ENCODE measurements at regions not wholly inside any gene's neighbourhood (a gene's known extent, or its start where the extent isn't known, plus 50 kb on each side); places are given as distances from the start of the nearest gene placed in this dataset.
"Not testable (repeated sequence)": the region's sequence is repeated elsewhere in the genome, so short reads cannot be mapped to it uniquely, and the experiment has no call there.

DNA sequence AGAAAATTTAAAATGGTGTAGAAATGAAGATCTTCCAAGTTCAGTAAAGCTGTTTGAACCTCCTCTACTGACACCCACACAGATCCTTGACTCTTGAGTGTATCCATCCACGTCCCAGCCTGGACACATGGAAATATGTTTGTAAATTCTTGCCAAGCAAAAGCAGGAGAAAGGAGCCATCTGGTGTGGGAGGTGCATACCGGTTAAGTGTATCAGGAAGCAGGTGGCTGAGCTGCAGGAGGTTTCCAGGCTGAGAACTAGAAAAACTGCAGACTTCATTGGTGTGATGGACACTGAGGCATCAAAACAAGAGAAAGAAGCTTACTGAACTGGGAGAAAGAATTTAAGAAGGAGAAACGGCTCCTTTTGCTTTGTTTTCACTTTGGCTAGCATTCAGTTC, 229.9 kb upstream of the GRIK2 start:
- H3K4me1 ChIP-seq = no peaks in the 10 kb centered on the region
- H3K27ac ChIP-seq (replicated peaks in 1 of 4) = no peak overlapping the region
- H3K27me3 ChIP-seq = no peaks in the 10 kb centered on the region
- intact Hi-C loops (cut with DNase I) = no loop called here
- TF ChIP-seq CTCF (IDR thresholded peaks at IDR 0.05) (no peak), POLR2A (IDR thresholded peaks at IDR 0.05; ENCODE audit: low read depth) (no peak), POLR2AphosphoS5 (IDR thresholded peaks at IDR 0.05) (no peak), EP300 (IDR thresholded peaks at IDR 0.05) (no peak)
- no peak for DNase-seq (ENCODE audit: extremely low spot score)
- H3K4me3 ChIP-seq = no peak overlapping the region
- H3K9me3 ChIP-seq = no peaks in the 10 kb centered on the region
- H3K36me3 ChIP-seq = no peaks in the 10 kb centered on the region
- 32% methylated on average over 3 of the region's 3 CpGs for WGBS

- H3K27ac ChIP-seq (replicated peaks in 1 of 4) = no peak overlapping the region
- H3K27me3 ChIP-seq = no peaks in the 10 kb centered on the region
- no peak for TF ChIP-seq EP300 (IDR thresholded peaks at IDR 0.05)
- no peak for TF ChIP-seq POLR2AphosphoS5 (IDR thresholded peaks at IDR 0.05)
- TF ChIP-seq POLR2A (IDR thresholded peaks at IDR 0.05; ENCODE audit: low read depth) = no peak
- TF ChIP-seq CTCF (IDR thresholded peaks at IDR 0.05) = no peak
- no peaks in the 10 kb centered on the region for H3K4me1 ChIP-seq
- H3K9me3 ChIP-seq = peaks cover 0 to 10% (median 8%) of the 10 kb centered on the region in 4 donors
- H3K36me3 ChIP-seq = no peaks in the 10 kb centered on the region
- H3K4me3 ChIP-seq = no peak overlapping the region
- WGBS = 96% methylated on average over 14 of the region's 14 CpGs
- intact Hi-C loops (cut with DNase I) = no loop called here
- DNase-seq (ENCODE audit: extremely low spot score) = no peak
These were observed 225.9 kb upstream of the GRIK2 start for GRCh38 chr6:101167638-101168037.

GRCh38 chr6:101171049-101171448, 222.5 kb upstream of the GRIK2 start:
- H3K36me3 ChIP-seq; H3K4me1 ChIP-seq; H3K4me3 ChIP-seq; H3K27me3 ChIP-seq; DNase-seq (ENCODE audit: extremely low spot score); H3K27ac ChIP-seq (replicated peaks in 1 of 4); intact Hi-C loops (cut with DNase I): not testable (repeated sequence)
- H3K9me3 ChIP-seq = peaks cover 0 to 10% (median 8%) of the 10 kb centered on the region in 4 donors
- WGBS = 74% methylated on average over 4 of the region's 4 CpGs

GRCh38 chr6:101178748-101179147, 214.8 kb upstream of the GRIK2 start:
- H3K4me3 ChIP-seq = no peak overlapping the region
- no peaks in the 10 kb centered on the region for H3K4me1 ChIP-seq
- H3K27ac ChIP-seq (replicated peaks in 1 of 4) = no peak overlapping the region
- TF ChIP-seq POLR2A (IDR thresholded peaks at IDR 0.05; ENCODE audit: low read depth) (no peak), EP300 (IDR thresholded peaks at IDR 0.05) (no peak), POLR2AphosphoS5 (IDR thresholded peaks at IDR 0.05) (no peak), CTCF (IDR thresholded peaks at IDR 0.05) (no peak)
- H3K9me3 ChIP-seq = no peaks in the 10 kb centered on the region
- no peaks in the 10 kb centered on the region for H3K27me3 ChIP-seq
- no peaks in the 10 kb centered on the region for H3K36me3 ChIP-seq
- intact Hi-C loops (cut with DNase I) = no loop called here
- no peak for DNase-seq (ENCODE audit: extremely low spot score)

DNA sequence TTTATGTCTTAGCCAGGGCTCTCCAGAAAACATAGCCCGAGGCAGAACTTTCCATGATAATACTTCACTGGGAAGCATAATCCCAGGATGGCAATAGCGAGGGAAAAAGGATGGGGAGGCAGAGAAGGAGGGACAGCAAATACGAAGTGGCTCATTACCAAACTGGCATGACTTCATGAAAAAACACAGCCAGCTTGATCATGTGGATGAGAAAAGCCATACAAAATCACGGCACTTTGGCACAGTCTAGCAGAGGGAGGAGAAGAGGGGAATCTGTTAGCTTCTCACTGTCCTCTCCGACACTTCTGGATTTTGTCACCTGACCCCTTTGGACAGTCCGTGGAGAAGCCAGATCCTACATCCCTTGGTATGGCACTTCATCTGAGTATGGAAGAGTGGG, 212.5 kb upstream of the GRIK2 start:
- DNase-seq (ENCODE audit: extremely low spot score) = no peak
- TF ChIP-seq CTCF (IDR thresholded peaks at IDR 0.05) = no peak
- intact Hi-C loops (cut with DNase I) = no loop called here
- H3K4me1 ChIP-seq = no peaks in the 10 kb centered on the region
- no peaks in the 10 kb centered on the region for H3K27me3 ChIP-seq
- H3K4me3 ChIP-seq = no peak overlapping the region
- H3K9me3 ChIP-seq = no peaks in the 10 kb centered on the region
- H3K36me3 ChIP-seq = no peaks in the 10 kb centered on the region
- no peak overlapping the region for H3K27ac ChIP-seq (replicated peaks in 1 of 4)
- 81% methylated on average over 6 of the region's 6 CpGs for WGBS

DNA sequence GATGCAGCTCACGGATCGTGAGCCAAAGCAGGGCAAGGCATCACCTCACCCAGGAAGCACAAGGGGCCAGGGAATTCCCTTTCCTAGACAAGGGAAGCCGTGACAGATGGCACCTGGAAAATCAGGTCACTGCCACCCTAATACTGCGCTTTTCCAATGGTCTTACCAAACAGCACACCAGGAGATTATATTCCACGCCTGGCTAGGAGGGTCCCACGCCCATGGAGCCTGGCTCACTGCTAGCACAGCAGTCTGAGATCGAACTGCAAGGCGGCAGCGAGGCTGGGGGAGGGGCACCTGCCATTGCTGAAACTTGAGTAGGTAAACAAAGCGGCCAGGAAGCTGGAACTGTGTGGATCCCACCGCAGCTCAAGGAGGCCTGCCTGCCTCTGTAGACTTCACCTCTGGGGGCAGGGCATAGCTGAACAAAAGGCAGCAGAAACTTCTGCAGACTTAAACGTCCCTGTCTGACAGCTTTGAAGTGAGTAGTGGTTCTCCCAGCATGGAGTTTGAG, 205.2 kb upstream of the GRIK2 start:
- DNase-seq (ENCODE audit: extremely low spot score); H3K9me3 ChIP-seq; H3K27me3 ChIP-seq; H3K27ac ChIP-seq (replicated peaks in 1 of 4); H3K36me3 ChIP-seq; intact Hi-C loops (cut with DNase I); H3K4me3 ChIP-seq; H3K4me1 ChIP-seq: not testable (repeated sequence)
- WGBS = 82% methylated on average over 8 of the region's 12 CpGs
